Progenitor cell of endocrine pancreas (in vitro differentiated cells): ENCODE measurements at regions not wholly inside any gene's neighbourhood (a gene's known extent, or its start where the extent isn't known, plus 50 kb on each side); places are given as distances from the start of the nearest gene placed in this dataset.

Experiments used
- DNase-seq: peaks from one replicate; pipeline ENCODE4 v3.0.0; 2021; ENCODE audit warnings: low spot score; ENCODE audit not compliant: unreplicated experiment
- H3K27ac Mint-ChIP-seq: 2 replicates; pipeline ENCODE4 v1.8.0; 2021; ENCODE audit warnings: mild to moderate bottlenecking, moderate library complexity, mixed read lengths
- H3K27me3 Mint-ChIP-seq: 2 replicates; pipeline ENCODE4 v1.8.0; 2021; ENCODE audit warnings: mixed read lengths
- H3K36me3 Mint-ChIP-seq: 2 replicates; pipeline ENCODE4 v1.8.0; 2022; ENCODE audit warnings: mixed read lengths; ENCODE audit not compliant: insufficient read depth
- H3K4me1 Mint-ChIP-seq: 2 replicates; pipeline ENCODE4 v1.8.0; 2021; ENCODE audit warnings: low read depth, mixed read lengths
- H3K4me3 Mint-ChIP-seq: 2 replicates; pipeline ENCODE4 v1.8.0; 2021; ENCODE audit warnings: low read depth, mild to moderate bottlenecking, moderate library complexity, mixed read lengths
- H3K9me3 Mint-ChIP-seq: 2 replicates; pipeline ENCODE4 v1.8.0; 2021; ENCODE audit warnings: low read depth, mixed read lengths
- CTCF ChIP-seq: fragments of 200-600 bp; sonication (generic); IDR thresholded peaks from one replicate; pipeline ENCODE4 v1.5.0; 2021; ENCODE audit warnings: antibody characterized with exemption, mild to moderate bottlenecking; ENCODE audit not compliant: unreplicated experiment

- H3K27me3 Mint-ChIP-seq: peaks cover 2% of the 10 kb centered on the region
- DNase-seq: no peak
Measured at GRCh38 chr7:134374791-134375190, 58.1 kb upstream of the SLC35B4 start.

GRCh38 chr7:134374291-134374690 is 57.6 kb upstream of the SLC35B4 start:
- no peak for TF ChIP-seq CTCF
- peaks cover 13% of the 10 kb centered on the region for H3K4me1 Mint-ChIP-seq
- no peaks in the 10 kb centered on the region for H3K36me3 Mint-ChIP-seq
- no peak overlapping the region for H3K4me3 Mint-ChIP-seq
- peaks cover 2% of the 10 kb centered on the region for H3K27me3 Mint-ChIP-seq
- H3K9me3 Mint-ChIP-seq: peaks cover 6% of the 10 kb centered on the region
- H3K27ac Mint-ChIP-seq: no peak overlapping the region
- DNase-seq: no peak

More at GRCh38 chr7:134374791-134375190, 58.1 kb upstream of the SLC35B4 start:
- Mint-ChIP-seq H3K4me3 (no peak overlapping the region), H3K27ac (no peak overlapping the region), H3K9me3 (peaks cover 6% of the 10 kb centered on the region), H3K4me1 (peaks cover 10% of the 10 kb centered on the region), H3K36me3 (no peaks in the 10 kb centered on the region)
- no peak for TF ChIP-seq CTCF

- Mint-ChIP-seq H3K4me1 (peaks cover 25% of the 10 kb centered on the region), H3K4me3 (no peak overlapping the region), H3K27me3 (peaks cover 2% of the 10 kb centered on the region), H3K36me3 (no peaks in the 10 kb centered on the region), H3K9me3 (peaks cover 6% of the 10 kb centered on the region), H3K27ac (no peak overlapping the region)
- DNase-seq: no peak
- no peak for TF ChIP-seq CTCF
Measured at GRCh38 chr7:134372858-134373257, 56.1 kb upstream of the SLC35B4 start.

- Mint-ChIP-seq H3K36me3 (no peaks in the 10 kb centered on the region), H3K4me3 (no peak overlapping the region), H3K27ac (no peak overlapping the region), H3K27me3 (peaks cover 1% of the 10 kb centered on the region), H3K4me1 (peaks cover 25% of the 10 kb centered on the region), H3K9me3 (peaks cover 6% of the 10 kb centered on the region)
- no peak for DNase-seq
- no peak for TF ChIP-seq CTCF
Measured at GRCh38 chr7:134371971-134372370, 55.2 kb upstream of the SLC35B4 start.

GRCh38 chr7:134371536-134371935 is 54.8 kb upstream of the SLC35B4 start:
- H3K9me3 Mint-ChIP-seq: peaks cover 6% of the 10 kb centered on the region
- H3K27me3 Mint-ChIP-seq: no peaks in the 10 kb centered on the region
- DNase-seq: no peak
- H3K36me3 Mint-ChIP-seq: no peaks in the 10 kb centered on the region
- no peak overlapping the region for H3K27ac Mint-ChIP-seq
- TF ChIP-seq CTCF: no peak
- H3K4me3 Mint-ChIP-seq: no peak overlapping the region
- peaks cover 25% of the 10 kb centered on the region for H3K4me1 Mint-ChIP-seq
